SK-N-SH (cell line): ENCODE measurements at regions not wholly inside any gene's neighbourhood (a gene's known extent, or its start where the extent isn't known, plus 50 kb on each side); places are given as distances from the start of the nearest gene placed in this dataset.

Experiments used
- ELF1 ChIP-seq: IDR thresholded peaks from 2 replicates; pipeline ENCODE4 v1.4.0; 2012
- EZH2phosphoT487 ChIP-seq: fragments of 200-600 bp; sonication (generic); IDR thresholded peaks from 2 replicates; pipeline ENCODE4 v1.6.1; 2017; ENCODE audit warnings: low read depth, mixed run types, mild to moderate bottlenecking, antibody characterized with exemption, moderate library complexity, borderline replicate concordance
- MXI1 ChIP-seq: IDR thresholded peaks from 2 replicates; pipeline ENCODE4 v1.6.1; 2012; ENCODE audit warnings: mild to moderate bottlenecking, low read depth, low read length, improper control_type of control experiment
- RAD21 ChIP-seq: IDR thresholded peaks from 2 replicates; pipeline ENCODE4 v1.6.1; 2012; ENCODE audit warnings: mild to moderate bottlenecking, low read length
- RFX5 ChIP-seq: IDR thresholded peaks from 2 replicates; pipeline ENCODE4 v1.6.1; 2012; ENCODE audit warnings: mild to moderate bottlenecking, improper control_type of control experiment, low read length
- TCF12 ChIP-seq: IDR thresholded peaks from 2 replicates; pipeline ENCODE4 v1.4.0; 2012
- TF ChIP-seq, protein P1 (sequence below): fragments of 150-350 bp; IDR thresholded peaks from 2 replicates; pipeline ENCODE4 v1.6.1; 2017; ENCODE audit warnings: antibody characterized with exemption, low read length, low read depth, borderline replicate concordance

DNA sequence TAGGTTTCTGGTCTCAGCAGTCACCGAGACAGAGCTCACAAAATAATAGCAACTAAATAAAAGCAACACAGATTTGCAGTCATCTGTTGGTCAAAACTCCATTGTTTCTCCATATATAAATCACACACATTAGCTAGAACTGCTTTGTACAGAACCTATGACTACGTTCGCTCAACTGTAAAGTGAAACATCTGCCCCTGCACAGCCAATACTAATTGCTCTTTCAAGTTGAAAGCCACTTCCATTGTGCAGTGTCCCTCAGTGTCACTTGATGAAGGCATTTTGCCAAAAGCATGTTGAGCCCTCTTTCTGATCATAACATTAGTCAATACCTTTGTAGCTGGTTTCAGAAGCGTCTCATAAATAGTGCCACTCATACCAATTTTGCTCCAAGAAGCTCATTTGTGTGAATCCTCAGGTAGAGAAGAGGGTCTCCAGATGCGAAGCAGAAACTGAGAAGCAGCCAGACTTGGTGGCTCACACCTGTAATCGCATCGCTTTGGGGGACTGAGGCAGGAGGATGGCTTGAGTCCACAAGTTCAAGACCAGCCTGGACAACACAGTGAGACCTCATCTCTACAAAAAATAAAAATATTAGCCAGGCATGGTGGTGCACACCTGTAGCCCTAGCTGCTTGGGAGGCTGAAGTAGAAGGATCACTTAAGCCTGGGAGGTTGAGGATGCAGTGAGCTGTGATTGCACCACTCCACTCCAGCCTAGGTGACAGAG is 68.9 kb downstream of the PERP start (continued):
- no peak for TF ChIP-seq MXI1
- no peak for TF ChIP-seq EZH2phosphoT487
- no peak for TF ChIP-seq TCF12
- no peak for TF ChIP-seq ELF1
- TF ChIP-seq RFX5 = no peak
- TF ChIP-seq, protein P1, sequence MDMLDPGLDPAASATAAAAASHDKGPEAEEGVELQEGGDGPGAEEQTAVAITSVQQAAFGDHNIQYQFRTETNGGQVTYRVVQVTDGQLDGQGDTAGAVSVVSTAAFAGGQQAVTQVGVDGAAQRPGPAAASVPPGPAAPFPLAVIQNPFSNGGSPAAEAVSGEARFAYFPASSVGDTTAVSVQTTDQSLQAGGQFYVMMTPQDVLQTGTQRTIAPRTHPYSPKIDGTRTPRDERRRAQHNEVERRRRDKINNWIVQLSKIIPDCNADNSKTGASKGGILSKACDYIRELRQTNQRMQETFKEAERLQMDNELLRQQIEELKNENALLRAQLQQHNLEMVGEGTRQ = no peak
- no peak for TF ChIP-seq RAD21
- TF ChIP-seq, all 33 proteins: peak for 0
